ENCODE measurements at regions not wholly inside any gene's neighbourhood (a gene's known extent, or its start where the extent isn't known, plus 50 kb on each side); places are given as distances from the start of the nearest gene placed in this dataset.
"Not testable (repeated sequence)": the region's sequence is repeated elsewhere in the genome, so short reads cannot be mapped to it uniquely, and the experiment has no call there.

DNA sequence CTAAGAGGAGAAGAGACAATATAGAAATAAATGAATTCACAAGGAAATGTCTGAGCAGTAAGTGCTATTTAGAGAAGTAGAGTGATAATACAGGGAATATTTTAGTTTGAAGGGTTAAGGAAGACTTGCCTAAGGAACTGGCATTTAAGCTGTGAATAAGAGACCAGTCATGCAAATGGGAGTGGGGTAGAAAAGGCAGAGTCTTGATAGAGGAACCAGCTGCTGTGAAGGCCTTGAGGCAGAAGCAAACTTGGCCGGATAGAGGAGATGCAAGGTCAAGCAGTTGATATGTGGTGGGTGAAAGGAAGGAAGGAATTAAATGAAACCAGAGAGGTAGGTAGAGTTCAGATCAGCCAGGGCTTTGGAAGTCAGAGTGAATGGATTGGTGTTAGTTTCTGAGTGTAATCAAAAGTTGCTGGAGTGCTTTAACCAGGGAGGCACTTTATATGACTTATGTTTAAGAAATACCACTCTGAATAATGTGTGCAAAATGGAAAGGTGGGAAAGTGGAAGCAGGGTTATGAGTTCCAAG, 198.4 kb upstream of the SESN3 start:
- H3K9me3 ChIP-seq (replicated peaks in 1 of 11): no peaks in the 10 kb centered on the region
- H3K9ac ChIP-seq: no peak overlapping the region
- H3K27ac ChIP-seq: no peak overlapping the region
- H3K36me3 ChIP-seq: no peaks in the 10 kb centered on the region
- no peaks in the 10 kb centered on the region for H4K20me1 ChIP-seq
- TF ChIP-seq Cebpa-rat (IDR thresholded peaks at IDR 0.05): no peak
- no peaks in the 10 kb centered on the region for H3K27me3 ChIP-seq
- H3K4me3 ChIP-seq: no peak overlapping the region
- H3K4me1 ChIP-seq: peaks cover 0 to 3% (median 0%) of the 10 kb centered on the region in 10 experiments; a peak in 1 of 20 replicates
- no peak overlapping the region for H3K4me2 ChIP-seq

- H3K4me2 ChIP-seq: no peak overlapping the region
- no peak overlapping the region for H3K27ac ChIP-seq
- H3K9me3 ChIP-seq (replicated peaks in 1 of 11): no peaks in the 10 kb centered on the region
- H4K20me1 ChIP-seq: no peaks in the 10 kb centered on the region
- no peaks in the 10 kb centered on the region for H3K27me3 ChIP-seq
- no peak for TF ChIP-seq Cebpa-rat (IDR thresholded peaks at IDR 0.05)
- H3K4me3 ChIP-seq: no peak overlapping the region
- no peaks in the 10 kb centered on the region for H3K36me3 ChIP-seq
- no peaks in the 10 kb centered on the region for H3K4me1 ChIP-seq
- no peak overlapping the region for H3K9ac ChIP-seq
Measured at GRCh38 chr11:95426823-95427462, 195.9 kb upstream of the SESN3 start.

DNA sequence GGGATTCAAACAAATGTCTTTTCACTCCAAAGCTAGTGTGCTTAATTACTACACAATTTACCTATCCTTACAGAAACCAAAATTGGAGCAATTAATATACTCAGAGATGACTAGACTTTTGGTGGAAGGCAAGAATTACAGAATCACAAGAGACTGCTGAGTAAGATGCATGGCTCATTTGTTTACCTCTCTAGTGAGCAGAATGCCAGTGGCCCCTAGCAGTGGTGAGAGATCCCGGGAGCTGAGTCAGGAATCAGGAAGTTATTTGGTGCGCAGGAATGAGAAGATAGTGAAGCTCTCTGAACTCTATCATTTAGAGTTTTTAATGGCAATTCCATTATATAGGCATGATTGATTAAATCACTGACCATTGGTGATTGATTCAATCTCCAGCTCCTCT, 188.9 kb upstream of the SESN3 start:
- Histone ChIP-seq H3K27ac (no peak overlapping the region), H4K20me1 (no peaks in the 10 kb centered on the region), H3K9me3 (replicated peaks in 1 of 11) (no peaks in the 10 kb centered on the region), H3K4me2 (no peak overlapping the region), H3K36me3 (no peaks in the 10 kb centered on the region), H3K27me3 (no peaks in the 10 kb centered on the region), H3K4me1 (no peaks in the 10 kb centered on the region), H3K9ac (no peak overlapping the region), H3K4me3 (no peak overlapping the region)
- no peak for TF ChIP-seq Cebpa-rat (IDR thresholded peaks at IDR 0.05)

GRCh38 chr11:95418916-95419315, 187.9 kb upstream of the SESN3 start:
- Histone ChIP-seq H3K27ac (no peak overlapping the region), H3K9me3 (replicated peaks in 1 of 11) (no peaks in the 10 kb centered on the region), H3K36me3 (no peaks in the 10 kb centered on the region), H4K20me1 (no peaks in the 10 kb centered on the region), H3K27me3 (no peaks in the 10 kb centered on the region), H3K9ac (no peak overlapping the region), H3K4me2 (no peak overlapping the region), H3K4me1 (no peaks in the 10 kb centered on the region), H3K4me3 (no peak overlapping the region)
- TF ChIP-seq Cebpa-rat (IDR thresholded peaks at IDR 0.05): no peak

DNA sequence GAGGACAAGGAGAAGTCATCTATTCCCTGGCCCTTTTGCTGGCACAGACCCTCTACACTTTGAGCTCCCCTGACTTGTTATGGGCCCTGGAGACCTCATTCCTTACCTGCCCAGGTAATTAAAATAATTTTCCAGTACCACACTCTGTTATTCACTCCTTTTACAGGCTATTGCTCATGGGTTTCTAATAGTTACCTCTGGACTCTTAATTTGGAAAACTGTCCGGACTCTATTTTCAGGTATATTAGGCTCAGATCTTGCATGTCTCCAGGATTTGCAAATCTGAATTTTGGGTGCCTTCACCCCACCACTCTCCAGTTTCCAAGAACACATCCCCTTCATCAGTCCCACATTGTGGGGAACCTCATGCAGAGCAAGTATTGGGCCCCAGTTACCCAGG, 186.8 kb upstream of the SESN3 start:
- Histone ChIP-seq H3K4me2 (no peak overlapping the region), H3K9ac (no peak overlapping the region)
- TF ChIP-seq Cebpa-rat (IDR thresholded peaks at IDR 0.05): no peak

DNA sequence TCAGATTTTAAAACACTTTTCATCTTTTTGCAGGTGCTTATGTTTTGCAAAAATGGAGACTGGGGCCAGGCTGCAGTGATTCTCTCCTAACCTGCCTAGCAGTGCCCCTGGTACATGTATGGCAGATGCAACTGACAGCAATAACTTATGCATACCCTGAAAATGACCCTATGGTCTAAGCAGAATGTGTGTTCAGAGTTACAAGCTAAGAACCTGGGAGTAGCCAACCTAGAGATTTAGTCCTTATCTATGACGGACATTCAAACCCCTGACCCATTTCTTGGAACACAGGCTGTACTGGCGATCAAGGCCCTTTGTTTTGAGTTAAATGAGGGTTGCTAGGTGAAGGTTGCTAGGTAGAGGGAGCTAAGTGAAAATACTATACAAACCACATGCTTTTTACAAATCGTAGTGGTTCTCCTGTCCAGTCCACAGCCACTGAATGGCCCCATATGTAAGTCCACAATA, 184.9 kb upstream of the SESN3 start:
- H3K36me3 ChIP-seq: no peaks in the 10 kb centered on the region
- no peak for TF ChIP-seq Cebpa-rat (IDR thresholded peaks at IDR 0.05)
- H3K27ac ChIP-seq: no peak overlapping the region
- no peak overlapping the region for H3K4me2 ChIP-seq
- H3K4me3 ChIP-seq: no peak overlapping the region
- no peaks in the 10 kb centered on the region for H4K20me1 ChIP-seq
- H3K9ac ChIP-seq: no peak overlapping the region
- no peaks in the 10 kb centered on the region for H3K9me3 ChIP-seq (replicated peaks in 1 of 11)
- no peaks in the 10 kb centered on the region for H3K4me1 ChIP-seq
- no peaks in the 10 kb centered on the region for H3K27me3 ChIP-seq

More for the DNA sequence above, 186.8 kb upstream of the SESN3 start:
- Histone ChIP-seq H3K36me3 (no peaks in the 10 kb centered on the region), H4K20me1 (no peaks in the 10 kb centered on the region), H3K27me3 (no peaks in the 10 kb centered on the region), H3K4me3 (no peak overlapping the region), H3K9me3 (replicated peaks in 1 of 11) (no peaks in the 10 kb centered on the region), H3K27ac (no peak overlapping the region), H3K4me1 (no peaks in the 10 kb centered on the region)

DNA sequence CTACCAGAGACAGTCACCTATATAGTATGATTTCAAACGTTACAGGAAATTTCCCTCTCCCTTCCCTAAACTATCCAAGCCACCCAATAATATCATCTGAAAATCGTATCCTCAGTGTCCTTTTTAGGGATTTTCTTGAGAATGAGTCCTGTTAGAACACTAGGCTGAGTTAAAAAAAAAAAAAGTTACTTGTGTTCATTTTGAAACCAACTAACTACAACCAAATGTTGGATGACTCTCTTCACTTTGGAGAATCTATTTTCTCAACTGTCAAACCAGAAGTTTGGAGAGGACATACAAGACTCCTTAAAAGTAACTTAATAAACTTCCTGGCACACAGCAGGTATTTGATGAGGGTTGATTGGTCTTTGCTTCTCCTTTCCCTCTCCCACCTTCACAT, 183.2 kb upstream of the SESN3 start:
- Histone ChIP-seq H3K4me1 (no peaks in the 10 kb centered on the region), H3K9me3 (replicated peaks in 1 of 11) (no peaks in the 10 kb centered on the region), H3K36me3 (no peaks in the 10 kb centered on the region)

GRCh38 chr11:95413761-95414160, 182.8 kb upstream of the SESN3 start:
- peak in 3 of 11 experiments; percentile 31 to 76 (median 37); a peak in 3 of 22 replicates for TF ChIP-seq Cebpa-rat (IDR thresholded peaks at IDR 0.05)
- Histone ChIP-seq H3K36me3 (no peaks in the 10 kb centered on the region), H4K20me1 (no peaks in the 10 kb centered on the region), H3K4me1 (no peaks in the 10 kb centered on the region), H3K9ac (no peak overlapping the region), H3K27me3 (no peaks in the 10 kb centered on the region), H3K4me2 (no peak overlapping the region), H3K9me3 (replicated peaks in 1 of 11) (no peaks in the 10 kb centered on the region), H3K27ac (no peak overlapping the region), H3K4me3 (no peak overlapping the region)

More for the DNA sequence above, 183.2 kb upstream of the SESN3 start:
- Histone ChIP-seq H4K20me1 (no peaks in the 10 kb centered on the region), H3K4me2 (no peak overlapping the region), H3K27me3 (no peaks in the 10 kb centered on the region), H3K4me3 (no peak overlapping the region), H3K9ac (no peak overlapping the region), H3K27ac (no peak overlapping the region)
- TF ChIP-seq Cebpa-rat (IDR thresholded peaks at IDR 0.05): no peak

- TF ChIP-seq Cebpa-rat (IDR thresholded peaks at IDR 0.05): no peak
- H4K20me1 ChIP-seq: no peaks in the 10 kb centered on the region
- H3K9me3 ChIP-seq (replicated peaks in 1 of 11): no peaks in the 10 kb centered on the region
- H3K4me1 ChIP-seq: no peaks in the 10 kb centered on the region
- no peaks in the 10 kb centered on the region for H3K36me3 ChIP-seq
- H3K27ac ChIP-seq: no peak overlapping the region
- H3K9ac ChIP-seq: no peak overlapping the region
- no peak overlapping the region for H3K4me2 ChIP-seq
- H3K4me3 ChIP-seq: no peak overlapping the region
- H3K27me3 ChIP-seq: no peaks in the 10 kb centered on the region
Measured at GRCh38 chr11:95413021-95413420, 182.0 kb upstream of the SESN3 start.

DNA sequence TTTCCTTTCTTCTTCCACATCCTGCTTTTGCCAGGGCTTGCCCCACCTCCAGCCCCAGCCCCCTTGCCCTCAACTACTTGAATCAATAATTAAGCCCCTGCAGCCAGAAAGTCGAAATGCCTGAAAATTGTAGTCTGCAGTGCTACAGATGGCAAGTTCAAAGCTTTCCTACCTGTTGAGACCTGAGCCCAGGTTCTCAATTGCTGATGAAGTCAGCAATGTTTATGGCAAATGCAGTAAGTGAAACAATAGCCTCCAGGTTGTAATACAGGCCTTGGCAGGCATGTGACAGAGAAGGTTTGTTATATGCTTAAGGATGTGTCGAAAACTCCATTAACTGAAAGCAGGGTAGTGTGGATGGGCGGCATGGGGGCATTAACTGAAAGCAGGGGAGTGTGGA, 181.1 kb upstream of the SESN3 start:
- no peaks in the 10 kb centered on the region for H3K36me3 ChIP-seq
- H3K27me3 ChIP-seq: no peaks in the 10 kb centered on the region
- H3K9ac ChIP-seq: no peak overlapping the region
- H4K20me1 ChIP-seq: no peaks in the 10 kb centered on the region
- no peak overlapping the region for H3K4me3 ChIP-seq
- H3K4me1 ChIP-seq: no peaks in the 10 kb centered on the region
- H3K4me2 ChIP-seq: no peak overlapping the region
- H3K9me3 ChIP-seq (replicated peaks in 1 of 11): no peaks in the 10 kb centered on the region
- no peak overlapping the region for H3K27ac ChIP-seq
- TF ChIP-seq Cebpa-rat (IDR thresholded peaks at IDR 0.05): no peak

- H3K9me3 ChIP-seq (replicated peaks in 1 of 11); H3K4me2 ChIP-seq; H3K36me3 ChIP-seq; H3K4me1 ChIP-seq; H4K20me1 ChIP-seq; H3K4me3 ChIP-seq; H3K27ac ChIP-seq; H3K27me3 ChIP-seq; H3K9ac ChIP-seq: not testable (repeated sequence)
Measured at GRCh38 chr11:95410707-95411106, 179.7 kb upstream of the SESN3 start.

Data from BLaER1 treated with 17β-estradiol and CSF1 and Interleukin-3, amounts not matched to agents 10 nM and 100 nM (cell line).